ENCODE measurements at regions not wholly inside any gene's neighbourhood (a gene's known extent, or its start where the extent isn't known, plus 50 kb on each side); places are given as distances from the start of the nearest gene placed in this dataset.

DNA sequence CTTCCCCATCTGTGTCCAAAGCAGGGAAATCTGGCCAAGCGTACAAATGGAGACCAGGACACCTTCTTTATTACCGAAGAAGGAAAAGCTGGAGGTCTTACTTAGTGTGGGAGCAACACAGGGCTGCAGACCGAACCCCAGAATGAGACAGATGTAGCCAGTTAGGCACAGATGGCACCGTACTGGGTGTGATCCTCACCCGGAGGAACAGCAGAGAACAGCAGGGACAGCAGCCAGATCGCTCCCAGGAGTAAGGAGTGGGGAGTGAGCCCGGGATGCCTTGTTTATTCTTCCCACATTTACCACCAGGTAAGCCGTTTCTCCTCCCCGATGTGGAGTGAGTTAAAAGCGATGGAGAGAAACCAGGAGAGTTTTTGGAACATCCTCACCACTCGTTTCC lies 150.7 kb upstream of the SPRED2 start:
- TF ChIP-seq SCRT2 (tag by site-specific recombination; IDR thresholded peaks at IDR 0.05): no peak
- TF ChIP-seq, protein P1, sequence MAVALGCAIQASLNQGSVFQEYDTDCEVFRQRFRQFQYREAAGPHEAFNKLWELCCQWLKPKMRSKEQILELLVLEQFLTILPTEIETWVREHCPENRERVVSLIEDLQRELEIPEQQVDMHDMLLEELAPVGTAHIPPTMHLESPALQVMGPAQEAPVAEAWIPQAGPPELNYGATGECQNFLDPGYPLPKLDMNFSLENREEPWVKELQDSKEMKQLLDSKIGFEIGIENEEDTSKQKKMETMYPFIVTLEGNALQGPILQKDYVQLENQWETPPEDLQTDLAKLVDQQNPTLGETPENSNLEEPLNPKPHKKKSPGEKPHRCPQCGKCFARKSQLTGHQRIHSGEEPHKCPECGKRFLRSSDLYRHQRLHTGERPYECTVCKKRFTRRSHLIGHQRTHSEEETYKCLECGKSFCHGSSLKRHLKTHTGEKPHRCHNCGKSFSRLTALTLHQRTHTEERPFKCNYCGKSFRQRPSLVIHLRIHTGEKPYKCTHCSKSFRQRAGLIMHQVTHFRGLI (tag by site-specific recombination; IDR thresholded peaks at IDR 0.05): no peak
- TF ChIP-seq ZBTB1 (tag by site-specific recombination; IDR thresholded peaks at IDR 0.05): no peak
- TF ChIP-seq ZNF16 (tag by site-specific recombination; IDR thresholded peaks at IDR 0.05; ENCODE audit: low read depth): no peak
- TF ChIP-seq ZNF660 (tag by site-specific recombination; IDR thresholded peaks at IDR 0.05): no peak
- no peak for TF ChIP-seq GLIS2 (tag by site-specific recombination; IDR thresholded peaks at IDR 0.05)
- no peak for TF ChIP-seq ZNF530 (tag by site-specific recombination; IDR thresholded peaks at IDR 0.05; ENCODE audit: low read depth)
- no peak for TF ChIP-seq TRIM28 (IDR thresholded peaks at IDR 0.05; ENCODE audit: borderline replicate concordance, low read length)
